ENCODE measurements at regions not wholly inside any gene's neighbourhood (a gene's known extent, or its start where the extent isn't known, plus 50 kb on each side); places are given as distances from the start of the nearest gene placed in this dataset.

- Histone ChIP-seq H3K36me3 (ENCODE audit: control insufficient read depth in 2 of 3, insufficient read depth in 3 of 3, low read length in 3 of 3) (no peaks in the 10 kb centered on the region), H3K27ac (ENCODE audit: low read depth in 2 of 2, low read length in 2 of 2) (no peak overlapping the region), H3K9me3 (ENCODE audit: control insufficient read depth in 2 of 3, insufficient read depth in 1 of 3, low read length in 3 of 3) (no peaks in the 10 kb centered on the region), H3K4me3 (ENCODE audit: low read length in 3 of 3) (no peak overlapping the region), H3K9ac (ENCODE audit: low read length in 3 of 3) (no peak overlapping the region), H3K27me3 (ENCODE audit: control insufficient read depth, insufficient read depth, low read length) (no peaks in the 10 kb centered on the region), H3K4me1 (ENCODE audit: control insufficient read depth in 2 of 3, insufficient read depth in 2 of 3, low read depth in 1 of 3, low read length in 3 of 3) (no peaks in the 10 kb centered on the region)
- no peak for DNase-seq
- intact Hi-C loops (cut with DNase I) = no loop called here
- no peak for FAIRE-seq
- TF ChIP-seq CTCF (IDR thresholded peaks at IDR 0.05; ENCODE audit: borderline replicate concordance, extremely low read depth, insufficient read depth) = no peak
These were observed 227.4 kb downstream of the NEDD1 start for GRCh38 chr12:97134495-97134894.

- Histone ChIP-seq H3K36me3 (ENCODE audit: control insufficient read depth in 2 of 3, insufficient read depth in 3 of 3, low read length in 3 of 3) (no peaks in the 10 kb centered on the region), H3K27ac (ENCODE audit: low read depth in 2 of 2, low read length in 2 of 2) (no peak overlapping the region), H3K9ac (ENCODE audit: low read length in 3 of 3) (no peak overlapping the region), H3K4me1 (ENCODE audit: control insufficient read depth in 2 of 3, insufficient read depth in 2 of 3, low read depth in 1 of 3, low read length in 3 of 3) (no peaks in the 10 kb centered on the region), H3K27me3 (ENCODE audit: control insufficient read depth, insufficient read depth, low read length) (no peaks in the 10 kb centered on the region), H3K9me3 (ENCODE audit: control insufficient read depth in 2 of 3, insufficient read depth in 1 of 3, low read length in 3 of 3) (no peaks in the 10 kb centered on the region), H3K4me3 (ENCODE audit: low read length in 3 of 3) (no peak overlapping the region)
- no peak for TF ChIP-seq CTCF (IDR thresholded peaks at IDR 0.05; ENCODE audit: borderline replicate concordance, extremely low read depth, insufficient read depth)
- intact Hi-C loops (cut with DNase I) = no loop called here
- no peak for FAIRE-seq
- DNase-seq = no peak
These were observed 233.3 kb downstream of the NEDD1 start for GRCh38 chr12:97140355-97140754.

- no peak overlapping the region for H3K9ac ChIP-seq (ENCODE audit: low read length in 3 of 3)
- DNase-seq (peak in 3 of 5 donors; percentile 28 to 66 (median 63)), FAIRE-seq (no peak)
- no peaks in the 10 kb centered on the region for H3K27me3 ChIP-seq (ENCODE audit: control insufficient read depth, insufficient read depth, low read length)
- H3K4me3 ChIP-seq (ENCODE audit: low read length in 3 of 3) = no peak overlapping the region
- H3K36me3 ChIP-seq (ENCODE audit: control insufficient read depth in 2 of 3, insufficient read depth in 3 of 3, low read length in 3 of 3) = no peaks in the 10 kb centered on the region
- no peaks in the 10 kb centered on the region for H3K4me1 ChIP-seq (ENCODE audit: control insufficient read depth in 2 of 3, insufficient read depth in 2 of 3, low read depth in 1 of 3, low read length in 3 of 3)
- intact Hi-C loops (cut with DNase I) = no loop called here
- TF ChIP-seq CTCF (IDR thresholded peaks at IDR 0.05; ENCODE audit: borderline replicate concordance, extremely low read depth, insufficient read depth) = no peak
- no peaks in the 10 kb centered on the region for H3K9me3 ChIP-seq (ENCODE audit: control insufficient read depth in 2 of 3, insufficient read depth in 1 of 3, low read length in 3 of 3)
- no peak overlapping the region for H3K27ac ChIP-seq (ENCODE audit: low read depth in 2 of 2, low read length in 2 of 2)
These were observed 235.8 kb downstream of the NEDD1 start for GRCh38 chr12:97142737-97143410.

Measured in kidney (tissue), 13 donors.